ENCODE measurements at regions not wholly inside any gene's neighbourhood (a gene's known extent, or its start where the extent isn't known, plus 50 kb on each side); places are given as distances from the start of the nearest gene placed in this dataset.

- Histone ChIP-seq H3F3A (ENCODE audit: low read length, unreplicated experiment) (no peaks in the 10 kb centered on the region), H3K27ac (ENCODE audit: low read length) (no peak overlapping the region), H3K9me3 (ENCODE audit: low read length) (no peaks in the 10 kb centered on the region), H2AFZ (ENCODE audit: low read length) (no peak overlapping the region), H3K36me3 (ENCODE audit: low read depth, low read length) (no peaks in the 10 kb centered on the region), H4K20me1 (ENCODE audit: low read length) (no peaks in the 10 kb centered on the region), H3K4me1 (ENCODE audit: insufficient read depth, low read length) (no peaks in the 10 kb centered on the region), H3K4me2 (ENCODE audit: low read length) (no peak overlapping the region), H3K4me3 (ENCODE audit: low read length) (no peak overlapping the region), H3K9ac (ENCODE audit: low read length) (no peak overlapping the region), H3K79me2 (ENCODE audit: low read length) (no peaks in the 10 kb centered on the region), H3K9me2 (replicated peaks; ENCODE audit: low read length) (no peaks in the 10 kb centered on the region), H3K27me3 (ENCODE audit: low read length) (peaks cover 18% of the 10 kb centered on the region)
- intact Hi-C loops (cut with micrococcal nuclease), result no loop called here
- ATAC-seq, result no peak
- no peak for DNase-seq
- ChIA-PET POLR2A (ENCODE audit: unreplicated experiment) (no interaction called here), CTCF (no interaction called here)
- BruUV-seq (replicated peaks), result no TSS peak
- TF ChIP-seq, protein P1, sequence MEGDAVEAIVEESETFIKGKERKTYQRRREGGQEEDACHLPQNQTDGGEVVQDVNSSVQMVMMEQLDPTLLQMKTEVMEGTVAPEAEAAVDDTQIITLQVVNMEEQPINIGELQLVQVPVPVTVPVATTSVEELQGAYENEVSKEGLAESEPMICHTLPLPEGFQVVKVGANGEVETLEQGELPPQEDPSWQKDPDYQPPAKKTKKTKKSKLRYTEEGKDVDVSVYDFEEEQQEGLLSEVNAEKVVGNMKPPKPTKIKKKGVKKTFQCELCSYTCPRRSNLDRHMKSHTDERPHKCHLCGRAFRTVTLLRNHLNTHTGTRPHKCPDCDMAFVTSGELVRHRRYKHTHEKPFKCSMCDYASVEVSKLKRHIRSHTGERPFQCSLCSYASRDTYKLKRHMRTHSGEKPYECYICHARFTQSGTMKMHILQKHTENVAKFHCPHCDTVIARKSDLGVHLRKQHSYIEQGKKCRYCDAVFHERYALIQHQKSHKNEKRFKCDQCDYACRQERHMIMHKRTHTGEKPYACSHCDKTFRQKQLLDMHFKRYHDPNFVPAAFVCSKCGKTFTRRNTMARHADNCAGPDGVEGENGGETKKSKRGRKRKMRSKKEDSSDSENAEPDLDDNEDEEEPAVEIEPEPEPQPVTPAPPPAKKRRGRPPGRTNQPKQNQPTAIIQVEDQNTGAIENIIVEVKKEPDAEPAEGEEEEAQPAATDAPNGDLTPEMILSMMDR (conservative IDR thresholded peaks at IDR 0.05; ENCODE audit: low read depth, low read length), result no peak
- TF ChIP-seq EZH2 (IDR thresholded peaks at IDR 0.05; ENCODE audit: low read length, unreplicated experiment) (no peak), EZH2phosphoT487 (IDR thresholded peaks at IDR 0.05; ENCODE audit: borderline replicate concordance, low read length) (no peak)
Observed at GRCh38 chr4:154677300-154677699, 64.8 kb upstream of the FGG start.

GRCh38 chr4:154677923-154678322, 65.5 kb upstream of the FGG start:
- CTCF ChIA-PET, result no interaction called here
- H4K20me1 ChIP-seq (ENCODE audit: low read length), result no peaks in the 10 kb centered on the region
- no peak overlapping the region for H3K9ac ChIP-seq (ENCODE audit: low read length)
- no peaks in the 10 kb centered on the region for H3K79me2 ChIP-seq (ENCODE audit: low read length)
- BruUV-seq (replicated peaks), result no TSS peak
- no peaks in the 10 kb centered on the region for H3K4me1 ChIP-seq (ENCODE audit: insufficient read depth, low read length)
- no peak overlapping the region for H3K27ac ChIP-seq (ENCODE audit: low read length)
- ATAC-seq (no peak), DNase-seq (no peak)
- H3K9me2 ChIP-seq (replicated peaks; ENCODE audit: low read length), result no peaks in the 10 kb centered on the region
- no peak overlapping the region for H3K4me3 ChIP-seq (ENCODE audit: low read length)
- H2AFZ ChIP-seq (ENCODE audit: low read length), result no peak overlapping the region
- TF ChIP-seq, protein P1 (conservative IDR thresholded peaks at IDR 0.05; ENCODE audit: low read depth, low read length), result no peak
- no peaks in the 10 kb centered on the region for H3K36me3 ChIP-seq (ENCODE audit: low read depth, low read length)
- intact Hi-C loops (cut with micrococcal nuclease), result no loop called here
- POLR2A ChIA-PET (ENCODE audit: unreplicated experiment), result no interaction called here
- H3F3A ChIP-seq (ENCODE audit: low read length, unreplicated experiment), result no peaks in the 10 kb centered on the region
- no peaks in the 10 kb centered on the region for H3K9me3 ChIP-seq (ENCODE audit: low read length)
- H3K4me2 ChIP-seq (ENCODE audit: low read length), result no peak overlapping the region
- H3K27me3 ChIP-seq (ENCODE audit: low read length), result peaks cover 24% of the 10 kb centered on the region

- Histone ChIP-seq H3K4me3 (ENCODE audit: low read length) (no peak overlapping the region), H3K9me3 (ENCODE audit: low read length) (no peaks in the 10 kb centered on the region), H3F3A (ENCODE audit: low read length, unreplicated experiment) (no peaks in the 10 kb centered on the region), H4K20me1 (ENCODE audit: low read length) (no peaks in the 10 kb centered on the region), H3K4me2 (ENCODE audit: low read length) (no peak overlapping the region), H3K27me3 (ENCODE audit: low read length) (peaks cover 17% of the 10 kb centered on the region; the same call in 1 of the 2 replicates), H3K9ac (ENCODE audit: low read length) (no peak overlapping the region), H2AFZ (ENCODE audit: low read length) (no peak overlapping the region), H3K9me2 (replicated peaks; ENCODE audit: low read length) (no peaks in the 10 kb centered on the region), H3K4me1 (ENCODE audit: insufficient read depth, low read length) (no peaks in the 10 kb centered on the region), H3K36me3 (ENCODE audit: low read depth, low read length) (no peaks in the 10 kb centered on the region), H3K79me2 (ENCODE audit: low read length) (no peaks in the 10 kb centered on the region), H3K27ac (ENCODE audit: low read length) (no peak overlapping the region)
- DNase-seq (no peak), ATAC-seq (no peak)
- BruUV-seq (replicated peaks), result no TSS peak
- ChIA-PET CTCF (interaction anchor here (0.6 kb wide), 1 partner anchor 47 kb away, joined by 6 read pairs; no protein-coding TSS in a partner anchor), POLR2A (ENCODE audit: unreplicated experiment) (no interaction called here)
- TF ChIP-seq EZH2 (IDR thresholded peaks at IDR 0.05; ENCODE audit: low read length, unreplicated experiment), result no peak
- no peak for TF ChIP-seq EZH2phosphoT487 (IDR thresholded peaks at IDR 0.05; ENCODE audit: borderline replicate concordance, low read length)
- TF ChIP-seq, protein P1 (conservative IDR thresholded peaks at IDR 0.05; ENCODE audit: low read depth, low read length), result no peak
- intact Hi-C loops (cut with micrococcal nuclease), result no loop called here
Observed at GRCh38 chr4:154683956-154684681, 59.7 kb upstream of the LRAT start.

All from PC-3 (cell line).